T-helper 2 cell treated with Interferon-gamma antibody and Interleukin-4, amounts not matched to agents 5 μg/mL and 100 μg/mL, for 36 hours (primary cell): ENCODE measurements at regions not wholly inside any gene's neighbourhood (a gene's known extent, or its start where the extent isn't known, plus 50 kb on each side); places are given as distances from the start of the nearest gene placed in this dataset.

Source experiments
- DNase-seq: peaks from one replicate; pipeline ENCODE4 v3.0.0; 2021; ENCODE audit warnings: low spot score
- H3K27ac Mint-ChIP-seq: one replicate; pipeline ENCODE4 v1.8.0; 2021; ENCODE audit warnings: mild to moderate bottlenecking, mixed read lengths
- H3K27me3 Mint-ChIP-seq: one replicate; pipeline ENCODE4 v1.8.0; 2021; ENCODE audit warnings: low read depth, mixed read lengths
- H3K36me3 Mint-ChIP-seq: one replicate; pipeline ENCODE4 v1.8.0; 2021; ENCODE audit warnings: low read depth, mixed read lengths
- H3K4me1 Mint-ChIP-seq: one replicate; pipeline ENCODE4 v1.8.0; 2021; ENCODE audit warnings: low read depth, mixed read lengths
- H3K4me3 Mint-ChIP-seq: one replicate; pipeline ENCODE4 v1.8.0; 2022; ENCODE audit warnings: mild to moderate bottlenecking, moderate library complexity, mixed read lengths
- H3K9me3 Mint-ChIP-seq: one replicate; pipeline ENCODE4 v1.8.0; 2021; ENCODE audit warnings: mixed read lengths

DNA sequence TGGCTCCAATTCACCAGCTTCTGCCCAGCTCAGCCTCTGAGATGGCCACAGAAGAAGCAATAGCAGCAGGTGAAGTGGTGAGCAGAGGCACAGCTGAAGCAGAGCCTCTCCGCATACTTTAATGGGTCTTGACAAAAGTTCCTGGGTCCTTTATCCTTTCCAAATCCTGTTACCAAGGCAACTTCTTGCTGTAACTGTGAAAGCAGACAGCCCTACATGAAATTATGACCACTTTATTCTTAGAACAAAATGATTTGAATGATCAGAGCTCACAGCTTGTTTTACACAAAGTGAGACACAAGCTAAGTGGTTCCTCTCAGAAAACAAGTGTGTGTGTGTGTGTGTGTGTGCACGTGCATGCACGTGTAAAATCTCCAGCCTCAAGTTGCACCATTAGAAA lies 245.6 kb downstream of the HTR7 start:
- Mint-ChIP-seq H3K4me1 (no peaks in the 10 kb centered on the region), H3K36me3 (no peaks in the 10 kb centered on the region), H3K27ac (no peak overlapping the region), H3K4me3 (no peak overlapping the region), H3K9me3 (no peaks in the 10 kb centered on the region), H3K27me3 (no peaks in the 10 kb centered on the region)
- no peak for DNase-seq

DNA sequence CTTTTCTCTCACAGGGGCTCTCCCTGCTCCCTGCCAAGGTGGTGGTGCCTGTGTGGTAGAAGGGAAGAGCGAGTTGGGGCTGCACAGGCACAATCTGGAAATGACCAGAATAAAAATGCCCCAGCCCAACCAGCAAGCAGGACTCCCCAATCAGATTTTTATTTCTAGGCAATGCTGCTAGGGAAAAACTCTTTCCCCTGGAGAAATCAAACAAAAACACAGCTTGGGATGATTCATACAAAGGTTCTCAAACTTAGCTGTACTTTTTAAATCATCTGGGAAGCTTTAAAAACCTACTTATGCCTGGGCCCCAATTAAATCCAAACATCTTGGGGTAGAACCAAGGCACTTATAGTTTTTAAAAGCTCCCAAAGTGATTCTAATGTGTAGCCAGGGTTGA lies 243.2 kb downstream of the HTR7 start:
- no peak overlapping the region for H3K4me3 Mint-ChIP-seq
- H3K36me3 Mint-ChIP-seq, result no peaks in the 10 kb centered on the region
- H3K27me3 Mint-ChIP-seq, result no peaks in the 10 kb centered on the region
- H3K9me3 Mint-ChIP-seq, result no peaks in the 10 kb centered on the region
- no peak overlapping the region for H3K27ac Mint-ChIP-seq
- DNase-seq, result no peak
- no peaks in the 10 kb centered on the region for H3K4me1 Mint-ChIP-seq

DNA sequence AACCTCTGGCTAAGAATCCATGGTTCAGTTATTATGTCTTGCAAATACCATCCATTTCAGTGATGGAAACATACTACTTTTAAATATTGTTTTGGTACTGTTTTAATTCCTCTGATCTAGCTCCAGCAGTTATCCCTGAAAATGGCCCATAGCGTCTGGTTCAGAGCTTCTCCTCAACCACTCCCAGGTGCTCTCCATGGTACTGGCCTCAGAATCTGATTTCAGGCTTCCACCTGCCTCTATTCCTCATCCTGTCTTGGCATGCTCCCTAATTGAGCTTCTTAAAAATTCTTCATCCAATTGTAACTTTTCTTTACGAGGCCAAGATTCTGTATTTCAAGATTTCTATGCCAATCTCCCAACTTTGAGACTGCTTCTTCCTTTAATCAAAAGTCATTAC lies 236.3 kb downstream of the HTR7 start:
- no peaks in the 10 kb centered on the region for H3K4me1 Mint-ChIP-seq
- H3K27me3 Mint-ChIP-seq, result no peaks in the 10 kb centered on the region
- H3K27ac Mint-ChIP-seq, result no peak overlapping the region
- H3K9me3 Mint-ChIP-seq, result no peaks in the 10 kb centered on the region
- no peak overlapping the region for H3K4me3 Mint-ChIP-seq
- H3K36me3 Mint-ChIP-seq, result no peaks in the 10 kb centered on the region
- no peak for DNase-seq

DNA sequence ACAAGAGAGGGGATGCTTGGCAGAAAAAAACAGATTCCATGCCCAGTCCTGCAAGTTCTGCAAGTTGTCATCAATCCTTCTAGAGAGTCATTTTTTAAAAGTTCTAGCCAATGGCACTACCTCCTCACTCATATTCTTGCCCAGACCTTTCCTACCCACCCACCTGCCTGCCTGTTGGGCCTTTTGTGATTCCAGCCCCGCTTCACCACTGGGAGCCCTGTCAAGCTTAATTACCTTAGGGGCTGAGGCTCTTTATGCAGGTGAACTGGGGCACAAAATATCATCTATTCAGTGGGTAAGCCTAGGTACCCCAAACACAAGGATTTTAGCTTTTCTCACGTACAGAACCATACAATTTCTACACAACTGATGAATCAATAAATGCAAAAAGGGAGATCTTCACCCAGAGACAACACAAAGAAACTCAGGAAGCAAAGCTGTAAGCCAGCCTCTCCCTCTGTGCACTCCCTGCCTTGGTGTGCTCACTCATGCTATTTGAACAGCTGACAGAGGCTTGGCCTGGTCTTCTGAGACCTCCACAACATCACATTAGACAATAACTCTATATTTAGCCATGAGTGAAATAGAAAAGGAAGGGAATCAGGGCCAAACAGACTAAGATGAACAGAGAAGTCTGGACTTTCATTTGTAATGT lies 222.6 kb downstream of the HTR7 start:
- no peak overlapping the region for H3K4me3 Mint-ChIP-seq
- no peaks in the 10 kb centered on the region for H3K4me1 Mint-ChIP-seq
- DNase-seq, result no peak
- H3K9me3 Mint-ChIP-seq, result no peaks in the 10 kb centered on the region
- no peaks in the 10 kb centered on the region for H3K36me3 Mint-ChIP-seq
- H3K27me3 Mint-ChIP-seq, result no peaks in the 10 kb centered on the region
- no peak overlapping the region for H3K27ac Mint-ChIP-seq

DNA sequence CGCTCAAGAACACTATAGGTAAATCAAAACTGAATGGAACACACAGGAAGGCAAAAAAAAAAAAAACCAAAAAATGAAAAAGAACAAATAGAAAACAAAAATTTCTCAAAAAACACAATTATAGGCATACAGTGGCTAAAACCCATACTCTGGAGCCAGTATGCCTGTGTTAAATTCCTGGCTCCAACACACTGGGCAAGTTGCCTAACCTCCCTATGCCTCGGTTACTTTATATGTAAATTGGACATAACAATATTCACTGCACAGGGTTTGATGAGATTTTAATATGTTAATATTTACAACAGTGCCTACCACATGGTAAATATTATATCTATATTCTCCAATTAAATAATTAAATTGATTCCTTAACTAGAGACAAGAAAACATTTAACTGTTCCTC lies 217.1 kb downstream of the HTR7 start:
- no peaks in the 10 kb centered on the region for H3K36me3 Mint-ChIP-seq
- no peak overlapping the region for H3K27ac Mint-ChIP-seq
- H3K4me3 Mint-ChIP-seq, result no peak overlapping the region
- DNase-seq, result no peak
- H3K4me1 Mint-ChIP-seq, result no peaks in the 10 kb centered on the region
- H3K9me3 Mint-ChIP-seq, result no peaks in the 10 kb centered on the region
- H3K27me3 Mint-ChIP-seq, result no peaks in the 10 kb centered on the region

DNA sequence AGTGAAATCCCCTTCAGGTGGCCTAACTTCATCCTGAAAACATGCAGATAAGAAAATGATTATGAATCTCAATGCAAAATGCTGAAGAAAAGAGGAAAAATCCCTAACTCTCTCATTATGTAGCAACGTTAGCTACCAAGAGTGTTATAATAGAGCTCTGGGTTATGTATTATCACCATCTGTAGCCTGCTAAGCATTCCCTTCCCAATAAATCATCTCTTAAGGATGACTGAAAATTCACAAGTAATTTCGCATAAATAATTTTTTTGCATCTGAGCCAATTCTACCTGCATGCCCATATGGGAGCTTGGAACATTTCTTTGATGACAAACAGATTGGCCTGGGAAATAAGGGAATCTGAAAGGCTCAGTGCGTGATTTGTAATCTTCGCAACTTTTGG lies 216.1 kb downstream of the HTR7 start:
- Mint-ChIP-seq H3K4me1 (no peaks in the 10 kb centered on the region), H3K36me3 (no peaks in the 10 kb centered on the region), H3K27ac (no peak overlapping the region), H3K27me3 (no peaks in the 10 kb centered on the region), H3K4me3 (no peak overlapping the region), H3K9me3 (no peaks in the 10 kb centered on the region)
- no peak for DNase-seq

DNA sequence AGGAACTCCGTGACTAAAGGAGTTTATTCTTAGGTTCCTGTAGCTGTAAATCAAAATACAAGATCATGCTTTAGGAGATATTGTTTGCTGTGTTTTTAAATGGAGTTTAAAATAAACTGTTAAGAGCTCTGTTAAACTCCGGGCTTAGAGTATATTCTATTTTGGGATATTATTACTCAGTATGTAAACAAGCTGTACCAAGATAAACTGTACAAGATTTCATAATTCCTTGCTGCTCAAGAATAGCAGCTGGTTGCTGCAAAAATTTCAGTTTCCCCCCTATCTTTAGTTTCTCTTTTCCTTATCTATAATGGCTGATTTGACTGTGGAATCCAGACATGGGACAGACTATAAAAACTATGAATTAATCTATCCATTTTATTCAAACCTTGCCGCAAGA lies 215.7 kb downstream of the HTR7 start:
- no peak for DNase-seq
- Mint-ChIP-seq H3K27me3 (no peaks in the 10 kb centered on the region), H3K27ac (no peak overlapping the region), H3K36me3 (no peaks in the 10 kb centered on the region), H3K4me3 (no peak overlapping the region), H3K4me1 (no peaks in the 10 kb centered on the region), H3K9me3 (no peaks in the 10 kb centered on the region)

DNA sequence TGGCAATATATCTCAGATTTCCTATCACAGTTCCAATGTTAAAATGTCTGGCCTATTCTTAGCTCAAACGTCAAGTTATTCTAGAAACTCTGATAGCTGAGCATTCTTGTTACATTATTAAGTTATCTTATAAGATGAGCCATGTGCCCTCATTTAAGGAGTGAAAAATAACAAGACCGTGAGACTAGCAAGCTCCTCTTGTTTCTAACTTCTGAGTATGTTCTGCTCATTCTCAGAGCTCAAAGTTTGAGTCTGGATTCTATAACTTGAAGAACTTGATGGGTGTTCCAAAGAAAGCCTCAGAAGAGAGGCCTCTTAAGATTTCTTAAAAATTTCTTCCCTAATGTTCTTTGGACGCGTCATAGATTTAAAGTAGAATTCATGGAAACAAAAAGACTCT lies 215.2 kb downstream of the HTR7 start:
- Mint-ChIP-seq H3K9me3 (no peaks in the 10 kb centered on the region), H3K27me3 (no peaks in the 10 kb centered on the region), H3K4me3 (no peak overlapping the region), H3K36me3 (no peaks in the 10 kb centered on the region), H3K27ac (no peak overlapping the region), H3K4me1 (no peaks in the 10 kb centered on the region)
- no peak for DNase-seq

DNA sequence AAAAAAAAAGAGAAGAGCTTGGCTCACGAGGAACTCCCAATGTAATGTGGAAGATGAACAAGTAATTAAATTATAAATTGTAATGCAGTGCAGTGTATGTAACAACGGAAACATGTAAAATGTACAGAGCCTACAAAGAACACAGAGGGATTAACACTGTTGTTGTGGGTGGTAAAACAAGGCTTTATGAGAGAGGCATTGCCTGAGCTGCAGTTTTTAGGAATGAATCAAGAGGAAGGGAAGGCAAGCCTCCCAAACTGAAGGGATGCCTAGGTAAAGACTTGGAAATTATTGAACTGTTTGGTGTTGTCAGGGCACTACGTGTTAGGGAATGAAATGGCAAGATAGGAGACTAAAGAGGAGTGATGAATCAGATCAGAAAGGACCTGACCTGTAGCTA lies 213.7 kb downstream of the HTR7 start:
- H3K9me3 Mint-ChIP-seq, result no peaks in the 10 kb centered on the region
- no peak overlapping the region for H3K27ac Mint-ChIP-seq
- no peak for DNase-seq
- no peaks in the 10 kb centered on the region for H3K27me3 Mint-ChIP-seq
- H3K4me1 Mint-ChIP-seq, result no peaks in the 10 kb centered on the region
- H3K4me3 Mint-ChIP-seq, result no peak overlapping the region
- no peaks in the 10 kb centered on the region for H3K36me3 Mint-ChIP-seq

DNA sequence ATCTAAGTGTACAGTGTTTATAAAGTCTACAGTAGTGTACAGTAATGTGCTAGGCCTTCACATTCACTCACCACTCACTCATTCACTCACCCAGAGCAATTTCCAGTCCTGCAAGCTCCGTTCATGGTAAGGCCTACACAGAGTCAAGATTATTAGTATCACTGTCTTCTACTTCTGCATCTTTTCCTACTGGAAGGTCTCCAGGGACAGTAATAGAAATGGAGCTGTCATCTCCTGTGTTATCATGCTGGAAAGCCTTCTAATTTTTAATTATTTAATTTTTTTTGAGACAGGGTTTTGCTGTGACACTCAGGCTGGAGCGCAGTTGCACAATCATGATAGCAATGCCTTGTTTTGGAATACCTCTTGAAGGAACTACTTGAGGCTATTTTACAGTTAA lies 207.0 kb downstream of the HTR7 start:
- no peaks in the 10 kb centered on the region for H3K9me3 Mint-ChIP-seq
- H3K27me3 Mint-ChIP-seq, result no peaks in the 10 kb centered on the region
- H3K36me3 Mint-ChIP-seq, result no peaks in the 10 kb centered on the region
- H3K4me1 Mint-ChIP-seq, result no peaks in the 10 kb centered on the region
- H3K4me3 Mint-ChIP-seq, result no peak overlapping the region
- no peak for DNase-seq
- no peak overlapping the region for H3K27ac Mint-ChIP-seq

DNA sequence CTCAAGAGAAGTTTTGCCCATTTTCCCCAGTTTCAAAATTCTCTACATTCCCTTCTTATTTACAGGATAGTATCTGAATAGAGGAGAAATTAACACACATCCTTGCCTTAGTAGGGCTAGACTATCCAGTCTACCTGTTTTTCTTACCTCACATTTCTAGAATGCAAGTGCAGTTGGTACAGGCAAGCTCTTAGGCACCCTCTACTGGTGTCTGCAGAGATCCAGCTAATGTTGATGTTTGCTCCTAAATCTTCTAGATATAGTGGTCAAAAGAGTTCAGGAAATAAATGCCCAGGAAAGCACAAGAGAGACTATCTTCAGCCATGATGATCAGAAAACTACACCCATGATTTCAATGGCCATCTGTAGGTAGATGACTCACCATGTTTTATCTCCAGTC lies 205.3 kb downstream of the HTR7 start:
- no peak for DNase-seq
- no peak overlapping the region for H3K4me3 Mint-ChIP-seq
- H3K27ac Mint-ChIP-seq, result no peak overlapping the region
- H3K27me3 Mint-ChIP-seq, result no peaks in the 10 kb centered on the region
- no peaks in the 10 kb centered on the region for H3K9me3 Mint-ChIP-seq
- no peaks in the 10 kb centered on the region for H3K36me3 Mint-ChIP-seq
- H3K4me1 Mint-ChIP-seq, result no peaks in the 10 kb centered on the region

DNA sequence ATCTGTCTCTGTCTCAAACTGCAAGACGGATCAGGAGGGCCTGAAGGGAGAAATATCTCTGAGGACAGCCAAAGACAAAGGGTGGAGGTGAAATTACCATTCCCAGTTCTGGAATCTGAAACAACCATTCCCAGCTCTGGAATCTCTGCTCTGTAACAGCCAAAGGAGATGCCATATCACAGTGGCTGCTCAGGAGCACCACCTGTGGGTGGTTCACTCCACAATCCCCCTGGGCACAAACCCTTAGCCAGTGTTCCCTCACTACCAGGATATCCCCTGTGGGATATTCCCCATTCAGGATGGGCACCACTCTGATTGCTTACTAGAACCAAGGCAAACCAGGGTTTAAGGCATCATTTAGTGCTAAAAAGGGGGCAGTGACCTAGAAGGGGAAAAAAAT lies 199.0 kb downstream of the HTR7 start:
- DNase-seq, result no peak
- H3K9me3 Mint-ChIP-seq, result no peaks in the 10 kb centered on the region
- no peaks in the 10 kb centered on the region for H3K36me3 Mint-ChIP-seq
- H3K4me1 Mint-ChIP-seq, result no peaks in the 10 kb centered on the region
- H3K27ac Mint-ChIP-seq, result no peak overlapping the region
- H3K4me3 Mint-ChIP-seq, result no peak overlapping the region
- H3K27me3 Mint-ChIP-seq, result no peaks in the 10 kb centered on the region

DNA sequence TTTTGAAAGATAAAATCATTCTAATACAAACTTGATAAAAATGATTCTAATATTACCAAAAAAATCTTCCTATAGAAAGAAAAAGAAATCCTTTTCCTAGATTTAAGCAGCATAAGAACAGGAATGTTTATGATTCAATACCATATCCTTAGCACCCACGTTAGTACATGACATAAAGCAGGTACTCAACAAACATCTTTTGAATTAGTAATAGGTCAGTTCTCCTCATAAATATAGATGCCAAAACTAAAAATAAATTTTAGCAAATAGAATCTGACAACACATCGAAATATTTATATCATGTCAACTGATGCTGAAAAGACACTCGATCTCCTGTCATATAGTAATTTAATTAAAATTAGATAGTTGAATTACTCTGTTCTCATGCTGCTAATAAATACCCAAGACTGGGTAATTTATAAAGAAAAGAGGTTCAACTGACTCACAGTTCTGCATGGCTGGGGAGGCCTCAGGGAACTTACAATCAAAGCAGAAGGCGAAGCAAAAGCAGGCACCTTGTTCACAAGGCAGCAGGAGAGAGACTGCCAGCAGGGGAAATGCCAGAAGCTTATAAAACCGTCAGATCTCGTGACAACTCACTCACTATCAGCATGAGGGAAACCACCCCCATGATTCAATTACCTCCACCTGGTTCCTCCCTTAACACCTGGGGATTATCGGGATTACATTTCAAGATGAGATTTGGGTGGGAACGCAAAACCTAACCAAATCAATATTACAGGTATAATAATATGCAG lies 191.8 kb downstream of the HTR7 start:
- no peak for DNase-seq
- Mint-ChIP-seq H3K4me1 (no peaks in the 10 kb centered on the region), H3K27me3 (no peaks in the 10 kb centered on the region), H3K4me3 (no peak overlapping the region), H3K36me3 (no peaks in the 10 kb centered on the region), H3K27ac (no peak overlapping the region), H3K9me3 (no peaks in the 10 kb centered on the region)

DNA sequence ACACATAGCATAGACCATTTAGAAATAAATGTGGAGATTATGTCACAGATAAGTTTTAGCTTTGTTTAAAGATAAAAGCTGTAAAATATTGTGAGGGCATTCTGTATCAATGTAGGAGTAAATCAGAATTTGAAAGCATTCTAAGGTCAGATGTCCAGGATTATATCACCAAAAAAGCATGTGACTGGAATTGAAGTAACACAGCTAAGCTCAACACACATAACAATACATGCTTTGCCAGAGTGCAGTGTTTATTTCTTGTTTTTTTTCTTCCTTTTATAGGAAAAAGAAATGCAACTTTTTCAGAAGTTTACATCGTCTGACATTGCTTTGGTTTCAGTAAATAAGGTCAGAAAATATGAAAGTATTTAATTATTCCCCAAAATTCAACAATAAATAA lies 183.4 kb downstream of the HTR7 start:
- no peaks in the 10 kb centered on the region for H3K27me3 Mint-ChIP-seq
- no peak overlapping the region for H3K4me3 Mint-ChIP-seq
- H3K4me1 Mint-ChIP-seq, result no peaks in the 10 kb centered on the region
- no peak overlapping the region for H3K27ac Mint-ChIP-seq
- no peaks in the 10 kb centered on the region for H3K9me3 Mint-ChIP-seq
- DNase-seq, result no peak
- no peaks in the 10 kb centered on the region for H3K36me3 Mint-ChIP-seq

DNA sequence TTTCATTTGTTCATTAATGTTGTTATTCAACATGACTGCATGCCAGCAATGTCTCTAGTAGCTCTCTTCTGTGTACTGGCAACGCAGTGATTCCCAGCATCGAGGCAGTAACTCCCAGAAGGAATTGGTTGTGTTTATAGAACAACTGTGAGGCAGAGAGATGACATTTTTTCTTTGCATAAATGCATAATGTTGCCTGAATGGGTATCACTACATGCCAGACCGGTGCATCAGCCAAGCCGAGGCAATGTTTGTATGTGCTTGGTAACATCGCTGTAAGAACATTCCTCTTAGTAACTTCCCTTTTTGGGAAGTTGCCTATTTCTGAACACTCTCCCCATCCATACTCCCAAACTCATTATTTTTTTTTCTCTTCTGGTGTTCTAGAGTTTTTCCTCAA lies 182.9 kb downstream of the HTR7 start:
- Mint-ChIP-seq H3K9me3 (no peaks in the 10 kb centered on the region), H3K4me1 (no peaks in the 10 kb centered on the region), H3K27ac (no peak overlapping the region), H3K27me3 (no peaks in the 10 kb centered on the region), H3K36me3 (no peaks in the 10 kb centered on the region), H3K4me3 (no peak overlapping the region)
- no peak for DNase-seq
